ENCODE measurements at regions not wholly inside any gene's neighbourhood (a gene's known extent, or its start where the extent isn't known, plus 50 kb on each side); places are given as distances from the start of the nearest gene placed in this dataset.

GRCh38 chr2:154591294-154591820 is 107.1 kb upstream of the KCNJ3 start:
- Histone ChIP-seq H3K4me3 (replicated peaks in 1 of 3; ENCODE audit: low read depth in 2 of 3, low read length in 3 of 3) (no peak overlapping the region), H3K79me2 (ENCODE audit: insufficient read depth, low read length) (no peaks in the 10 kb centered on the region), H2AFZ (ENCODE audit: insufficient read depth, low read depth, low read length, poor library complexity, severe bottlenecking) (no peak overlapping the region), H4K20me1 (ENCODE audit: insufficient read depth, low read length) (no peaks in the 10 kb centered on the region), H3K4me2 (replicated peaks; ENCODE audit: extremely low read depth, low read length, poor library complexity, severe bottlenecking) (no peak overlapping the region), H3K9ac (ENCODE audit: insufficient read depth, low read length, poor library complexity, severe bottlenecking) (no peak overlapping the region), H3K27me3 (ENCODE audit: control insufficient read depth in 2 of 2, insufficient read depth in 2 of 2, low read length in 2 of 2) (no peaks in the 10 kb centered on the region), H3K36me3 (replicated peaks in 1 of 2; ENCODE audit: control insufficient read depth in 1 of 2, insufficient read depth in 2 of 2, low read length in 2 of 2) (no peaks in the 10 kb centered on the region), H3K27ac (ENCODE audit: low read depth in 1 of 2, low read length in 2 of 2) (no peak overlapping the region), H3K9me3 (replicated peaks in 1 of 2; ENCODE audit: control insufficient read depth in 1 of 2, insufficient read depth in 1 of 2, low read length in 2 of 2) (no peaks in the 10 kb centered on the region), H3K4me1 (ENCODE audit: control insufficient read depth in 1 of 2, insufficient read depth in 2 of 2, low read length in 2 of 2) (no peaks in the 10 kb centered on the region)
- 14% methylated on average over 1 of the region's 2 CpGs for whole genome bisulfite sequencing (ENCODE audit: insufficient coverage)
- H3K27ac Mint-ChIP-seq = no peak overlapping the region
- no peaks in the 10 kb centered on the region for H3K4me1 Mint-ChIP-seq
- no peaks in the 10 kb centered on the region for H3K36me3 Mint-ChIP-seq
- intact Hi-C loops (cut with micrococcal nuclease) = no loop called here
- H3K4me3 Mint-ChIP-seq = no peak overlapping the region
- no peak for DNase-seq
- no peaks in the 10 kb centered on the region for H3K27me3 Mint-ChIP-seq (ENCODE audit: low read depth in 3 of 3)
- peaks cover 0 to 4% (median 2%) of the 10 kb centered on the region in 7 donors for H3K9me3 Mint-ChIP-seq
- no peak for TF ChIP-seq CTCF (IDR thresholded peaks at IDR 0.05)

- no peaks in the 10 kb centered on the region for H3K9me3 ChIP-seq (replicated peaks in 1 of 2; ENCODE audit: control insufficient read depth in 1 of 2, insufficient read depth in 1 of 2, low read length in 2 of 2)
- no peak overlapping the region for H3K9ac ChIP-seq (ENCODE audit: insufficient read depth, low read length, poor library complexity, severe bottlenecking)
- no peaks in the 10 kb centered on the region for H3K27me3 Mint-ChIP-seq (ENCODE audit: low read depth in 3 of 3)
- H3K36me3 Mint-ChIP-seq = no peaks in the 10 kb centered on the region
- peaks cover 0 to 6% (median 3%) of the 10 kb centered on the region in 7 donors for H3K9me3 Mint-ChIP-seq
- H3K4me3 ChIP-seq (replicated peaks in 1 of 3; ENCODE audit: low read depth in 2 of 3, low read length in 3 of 3) = no peak overlapping the region
- TF ChIP-seq CTCF (IDR thresholded peaks at IDR 0.05) = no peak
- no peaks in the 10 kb centered on the region for H3K36me3 ChIP-seq (replicated peaks in 1 of 2; ENCODE audit: control insufficient read depth in 1 of 2, insufficient read depth in 2 of 2, low read length in 2 of 2)
- H3K27ac ChIP-seq (ENCODE audit: low read depth in 1 of 2, low read length in 2 of 2) = no peak overlapping the region
- intact Hi-C loops (cut with micrococcal nuclease) = no loop called here
- H4K20me1 ChIP-seq (ENCODE audit: insufficient read depth, low read length) = no peaks in the 10 kb centered on the region
- no peak overlapping the region for H3K4me3 Mint-ChIP-seq
- H3K27me3 ChIP-seq (ENCODE audit: control insufficient read depth in 2 of 2, insufficient read depth in 2 of 2, low read length in 2 of 2) = no peaks in the 10 kb centered on the region
- H2AFZ ChIP-seq (ENCODE audit: insufficient read depth, low read depth, low read length, poor library complexity, severe bottlenecking) = no peak overlapping the region
- no peaks in the 10 kb centered on the region for H3K4me1 ChIP-seq (ENCODE audit: control insufficient read depth in 1 of 2, insufficient read depth in 2 of 2, low read length in 2 of 2)
- no peak overlapping the region for H3K27ac Mint-ChIP-seq
- DNase-seq = no peak
- no peaks in the 10 kb centered on the region for H3K79me2 ChIP-seq (ENCODE audit: insufficient read depth, low read length)
- H3K4me2 ChIP-seq (replicated peaks; ENCODE audit: extremely low read depth, low read length, poor library complexity, severe bottlenecking) = no peak overlapping the region
- 100% methylated on average over 1 of the region's 3 CpGs for WGBS (ENCODE audit: insufficient coverage)
- H3K4me1 Mint-ChIP-seq = no peaks in the 10 kb centered on the region
These were observed 99.3 kb upstream of the KCNJ3 start for GRCh38 chr2:154599189-154599588.
